H9 (cell line): ENCODE measurements at regions not wholly inside any gene's neighbourhood (a gene's known extent, or its start where the extent isn't known, plus 50 kb on each side); places are given as distances from the start of the nearest gene placed in this dataset.

Experiments
- DNase-seq: peaks from one replicate; pipeline ENCODE4 v3.0.0-alpha.2; 2017
- H2AFZ ChIP-seq: one replicate; pipeline ENCODE4 v1.6.1; 2013; ENCODE audit warnings: mild to moderate bottlenecking, low read length, control low read depth, moderate library complexity
- H2AK5ac ChIP-seq: 2 replicates; pipeline ENCODE4 v1.6.1; 2013; ENCODE audit warnings: low read length, control low read depth, mixed read lengths; ENCODE audit not compliant: insufficient read length
- H2BK120ac ChIP-seq: one replicate; pipeline ENCODE4 v1.6.1; 2013; ENCODE audit warnings: low read depth, mild to moderate bottlenecking, low read length, control low read depth, inconsistent platforms; ENCODE audit not compliant: poor library complexity, severe bottlenecking
- H2BK12ac ChIP-seq: 2 replicates; pipeline ENCODE4 v1.6.1; 2013; ENCODE audit warnings: low read length, control low read depth, mixed read lengths, low read depth; ENCODE audit not compliant: insufficient read length
- H2BK15ac ChIP-seq: 2 replicates; pipeline ENCODE4 v1.6.1; 2013; ENCODE audit warnings: low read depth, low read length, control low read depth
- H2BK20ac ChIP-seq: one replicate; pipeline ENCODE4 v1.6.1; 2013; ENCODE audit warnings: low read depth, mild to moderate bottlenecking, low read length, control low read depth, inconsistent platforms; ENCODE audit not compliant: poor library complexity, severe bottlenecking
- H2BK5ac ChIP-seq: 2 replicates; pipeline ENCODE4 v1.6.1; 2013; ENCODE audit warnings: low read length, control low read depth, mixed read lengths; ENCODE audit not compliant: insufficient read length
- H3K14ac ChIP-seq: 2 replicates; pipeline ENCODE4 v1.6.1; 2013; ENCODE audit warnings: low read length, control low read depth; ENCODE audit not compliant: insufficient read depth
- H3K18ac ChIP-seq: 2 replicates; pipeline ENCODE4 v1.6.1; 2013; ENCODE audit warnings: low read depth, mild to moderate bottlenecking, mixed read lengths, low read length, control low read depth; ENCODE audit not compliant: insufficient read length
- H3K23ac ChIP-seq: 2 replicates; pipeline ENCODE4 v1.6.1; 2013; ENCODE audit warnings: low read length, control low read depth, mixed read lengths, low read depth; ENCODE audit not compliant: insufficient read length
- H3K23me2 ChIP-seq: 2 replicates; pipeline ENCODE4 v1.6.1; 2013; ENCODE audit warnings: low read depth, mild to moderate bottlenecking, mixed read lengths, low read length, control low read depth; ENCODE audit not compliant: insufficient read length, poor library complexity, severe bottlenecking
- H3K27ac ChIP-seq: 2 replicates; pipeline ENCODE4 v1.5.1; 2013; ENCODE audit warnings: low read length, control low read depth, mixed read lengths, low read depth; ENCODE audit not compliant: insufficient read length
- H3K27me3 ChIP-seq: 2 replicates; pipeline ENCODE4 v1.6.1; 2013; ENCODE audit warnings: low read length, control low read depth, inconsistent platforms; ENCODE audit not compliant: insufficient read depth
- H3K4ac ChIP-seq: 2 replicates; pipeline ENCODE4 v1.6.1; 2013; ENCODE audit warnings: low read depth, mild to moderate bottlenecking, control low read depth, inconsistent platforms, low read length, moderate library complexity
- H3K4me1 ChIP-seq: 2 replicates; pipeline ENCODE4 v1.6.1; 2013; ENCODE audit warnings: low read length, control low read depth, inconsistent platforms; ENCODE audit not compliant: insufficient read depth
- H3K4me2 ChIP-seq: 2 replicates; pipeline ENCODE4 v1.6.1; 2013; ENCODE audit warnings: low read length, control low read depth, mixed read lengths; ENCODE audit not compliant: insufficient read length, insufficient read depth
- H3K56ac ChIP-seq: 2 replicates; pipeline ENCODE4 v1.6.1; 2013; ENCODE audit warnings: low read depth, mild to moderate bottlenecking, mixed read lengths, low read length, control low read depth; ENCODE audit not compliant: insufficient read length
- H3K79me1 ChIP-seq: 2 replicates; pipeline ENCODE4 v1.6.1; 2013; ENCODE audit warnings: low read depth, mild to moderate bottlenecking, moderate library complexity, low read length, control low read depth, inconsistent platforms; ENCODE audit not compliant: insufficient read depth, poor library complexity, severe bottlenecking
- H3K79me2 ChIP-seq: 2 replicates; pipeline ENCODE4 v1.6.1; 2013; ENCODE audit warnings: low read length, control low read depth, inconsistent platforms; ENCODE audit not compliant: insufficient read depth
- H3K9ac ChIP-seq: 2 replicates; pipeline ENCODE4 v1.6.1; 2013; ENCODE audit warnings: low read length, control low read depth, mixed read lengths; ENCODE audit not compliant: insufficient read length; ENCODE audit errors: extremely low read depth
- H3K9me3 ChIP-seq: one replicate; pipeline ENCODE4 v1.6.1; 2013; ENCODE audit warnings: low read depth, low read length, inconsistent platforms; ENCODE audit not compliant: control insufficient read depth
- H3T11ph ChIP-seq: one replicate; pipeline ENCODE4 v1.6.1; 2013; ENCODE audit warnings: mild to moderate bottlenecking, low read length, control low read depth, inconsistent platforms
- H4K20me1 ChIP-seq: one replicate; pipeline ENCODE4 v1.6.1; 2013; ENCODE audit not compliant: control insufficient read depth, insufficient read length, insufficient read depth
- H4K5ac ChIP-seq: 2 replicates; pipeline ENCODE4 v1.6.1; 2013; ENCODE audit warnings: low read depth, mild to moderate bottlenecking, mixed read lengths, low read length, control low read depth; ENCODE audit not compliant: insufficient read length
- H4K8ac ChIP-seq: replicated peaks from 2 replicates; pipeline ENCODE4 v1.6.1; 2013; ENCODE audit warnings: low read length, control low read depth, mixed read lengths, low read depth; ENCODE audit not compliant: insufficient read length
- H4K91ac ChIP-seq: 2 replicates; pipeline ENCODE4 v1.6.1; 2013; ENCODE audit warnings: low read depth, mild to moderate bottlenecking, moderate library complexity, mixed read lengths, low read length, control low read depth; ENCODE audit not compliant: insufficient read length
- H3K27ac Mint-ChIP-seq, 3 experiments: 2 replicates in 2 of 3; 3 replicates in 1 of 3; pipeline ENCODE4 v1.8.0; 2020 to 2021; ENCODE audit warnings: mixed read lengths in 3 of 3, mild to moderate bottlenecking in 1 of 3, moderate library complexity in 1 of 3
- H3K27me3 Mint-ChIP-seq: 2 replicates; pipeline ENCODE4 v1.8.0; 2021; ENCODE audit warnings: low read depth, mild to moderate bottlenecking, moderate library complexity, mixed read lengths
- H3K36me3 Mint-ChIP-seq, 3 experiments: 2 replicates in 2 of 3; 3 replicates in 1 of 3; pipeline ENCODE4 v1.8.0; 2020 to 2021; ENCODE audit warnings: low read depth in 3 of 3, mixed read lengths in 3 of 3; ENCODE audit not compliant: insufficient read depth in 1 of 3
- H3K4me1 Mint-ChIP-seq, 2 experiments: 2 replicates each; pipeline ENCODE4 v1.8.0; 2020; ENCODE audit warnings: mixed read lengths in 2 of 2
- H3K4me3 Mint-ChIP-seq, 2 experiments: 2 replicates in 1 of 2; 3 replicates in 1 of 2; pipeline ENCODE4 v1.8.0; 2020 to 2021; ENCODE audit warnings: mild to moderate bottlenecking in 2 of 2, mixed read lengths in 2 of 2, moderate library complexity in 1 of 2
- H3K9me3 Mint-ChIP-seq, 2 experiments: 2 replicates in 1 of 2; 3 replicates in 1 of 2; pipeline ENCODE4 v1.8.0; 2020; ENCODE audit warnings: mild to moderate bottlenecking in 2 of 2, mixed read lengths in 2 of 2, moderate library complexity in 1 of 2
- CTCF ChIP-seq: fragments of 200-600 bp; sonication (generic); conservative IDR thresholded peaks from 3 replicates; pipeline ENCODE4 v1.8.0; 2021; ENCODE audit warnings: antibody characterized with exemption, mild to moderate bottlenecking
- WGBS: extraction: QIAGEN DNeasy Blood & Tissue Kit; methylation state at CpG from one replicate; pipeline ENCODE4 v1.1.7; 2013; ENCODE audit warnings: missing lambda C conversion rate, low lambda C conversion rate, mixed read lengths; ENCODE audit not compliant: insufficient read length; ENCODE audit errors: extremely low coverage; 5-methylcytosine and 5-hydroxymethylcytosine counted together

- no peak overlapping the region for H3K4me3 Mint-ChIP-seq
- DNase-seq = no peak
- Histone ChIP-seq H2BK5ac (no peak overlapping the region), H3K4ac (no peak overlapping the region), H3K79me2 (no peaks in the 10 kb centered on the region), H2BK15ac (no peak overlapping the region), H3K4me1 (no peaks in the 10 kb centered on the region), H3T11ph (no peak overlapping the region), H3K56ac (no peak overlapping the region), H2AFZ (no peak overlapping the region), H3K27me3 (no peaks in the 10 kb centered on the region), H3K18ac (no peak overlapping the region), H4K5ac (no peak overlapping the region), H3K14ac (no peak overlapping the region), H3K27ac (no peak overlapping the region), H2BK20ac (no peak overlapping the region), H4K8ac (no peak overlapping the region), H2AK5ac (no peak overlapping the region), H3K23me2 (no peaks in the 10 kb centered on the region), H3K23ac (no peak overlapping the region), H3K79me1 (no peaks in the 10 kb centered on the region), H4K20me1 (no peaks in the 10 kb centered on the region), H3K9me3 (no peaks in the 10 kb centered on the region), H4K91ac (no peak overlapping the region), H3K9ac (no peak overlapping the region), H2BK12ac (no peak overlapping the region), H3K4me2 (no peak overlapping the region), H2BK120ac (no peak overlapping the region)
- H3K9me3 Mint-ChIP-seq = no peaks in the 10 kb centered on the region
- no peaks in the 10 kb centered on the region for H3K4me1 Mint-ChIP-seq
- H3K36me3 Mint-ChIP-seq = no peaks in the 10 kb centered on the region
- H3K27me3 Mint-ChIP-seq = no peaks in the 10 kb centered on the region
- no CpG with 5 or more reads among the region's 1 CpG for WGBS
- H3K27ac Mint-ChIP-seq = no peak overlapping the region
- no peak for TF ChIP-seq CTCF
These were observed 117.4 kb downstream of the EFHB start for GRCh38 chr3:19816631-19817030.
